ENCODE measurements at regions not wholly inside any gene's neighbourhood (a gene's known extent, or its start where the extent isn't known, plus 50 kb on each side); places are given as distances from the start of the nearest gene placed in this dataset.

DNA sequence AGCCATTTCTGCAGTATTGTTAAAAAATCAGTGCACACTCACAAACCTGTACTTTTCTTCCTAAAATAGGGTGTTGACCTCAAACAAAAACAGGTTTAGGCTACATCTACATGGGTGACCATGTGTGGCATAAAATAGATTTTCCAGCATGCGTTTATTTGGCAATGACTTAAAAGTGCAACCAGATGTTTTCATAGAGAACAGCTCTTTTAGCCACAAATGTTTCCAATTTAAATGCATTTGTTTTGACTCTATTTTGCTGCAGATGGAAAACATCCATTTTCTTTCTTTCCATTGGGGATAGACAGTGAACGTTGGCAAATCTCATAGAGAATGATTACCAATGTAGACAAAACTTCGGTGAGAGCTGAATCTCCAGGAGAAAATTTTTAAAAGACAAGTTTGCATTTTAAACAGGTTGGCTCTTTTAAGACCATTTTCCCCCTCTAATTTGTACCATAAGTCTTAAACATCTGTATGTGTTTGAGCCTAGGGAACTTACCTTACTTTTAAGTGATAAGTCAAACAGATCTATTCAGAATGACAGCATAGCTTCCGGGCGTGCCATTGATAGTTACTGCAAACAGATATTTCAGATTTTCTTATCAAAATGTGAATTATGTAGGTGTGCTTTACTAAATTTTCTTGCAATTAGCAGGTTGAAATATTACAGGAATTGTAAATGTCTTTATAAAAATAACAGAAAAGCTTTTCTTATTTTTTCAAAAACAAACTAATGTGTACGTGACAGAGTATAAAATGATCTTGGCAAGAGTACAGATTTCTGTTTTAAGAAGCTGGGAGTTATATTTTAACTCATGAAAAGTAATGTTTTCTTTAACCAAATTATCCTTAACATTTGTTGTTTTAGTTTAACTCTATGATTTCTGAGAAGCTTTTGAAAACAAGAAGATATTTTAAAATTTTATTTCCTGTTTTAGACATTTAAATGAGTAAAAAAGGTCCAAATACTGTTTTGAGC lies 144.9 kb downstream of the HGF start:
- no peak overlapping the region for H3K27ac ChIP-seq (ENCODE audit: low read depth, low read length)
- no peak overlapping the region for H4K91ac ChIP-seq (replicated peaks; ENCODE audit: insufficient read length, low read length)
- POLR2A ChIA-PET (ENCODE audit: partially characterized antibody) = no interaction called here
- no peak overlapping the region for H4K8ac ChIP-seq (ENCODE audit: extremely low read depth, insufficient read depth, low read length)
- no peaks in the 10 kb centered on the region for H3K27me3 ChIP-seq (replicated peaks in 1 of 4; ENCODE audit: control insufficient read depth in 3 of 4, extremely low read depth in 1 of 4, insufficient read depth in 3 of 4, low read length in 3 of 4)
- no peak overlapping the region for H3K18ac ChIP-seq (ENCODE audit: extremely low read depth, low read length)
- no peak overlapping the region for H3K4ac ChIP-seq (replicated peaks; ENCODE audit: insufficient read length, low read depth, low read length)
- no peaks in the 10 kb centered on the region for H4K20me1 ChIP-seq (replicated peaks in 1 of 2; ENCODE audit: control insufficient read depth in 1 of 2, insufficient read depth in 2 of 2, low read length in 2 of 2)
- no peak overlapping the region for H2BK12ac ChIP-seq (ENCODE audit: low read depth, low read length)
- no peak overlapping the region for H3K14ac ChIP-seq (ENCODE audit: insufficient read length)
- no peak overlapping the region for H3K23ac ChIP-seq (ENCODE audit: insufficient read length)
- DNase-seq (ENCODE audit: low read depth in 1 of 2, low spot score in 2 of 2) (no peak), FAIRE-seq (no peak)
- no peak overlapping the region for H3K56ac ChIP-seq (replicated peaks; ENCODE audit: insufficient read length, low read depth, low read length)
- WGBS, 2 experiments (ENCODE audit: extremely low coverage in 1 of 2, insufficient coverage in 1 of 2, insufficient read length in 1 of 2, insufficient replicate concordance in 2 of 2, low coverage in 1 of 2, low lambda C conversion rate in 2 of 2, missing lambda C conversion rate in 1 of 2) = 93% methylated on average over 6 of the region's 6 CpGs; no CpG with 5 or more reads in 1 of the 2 experiments
- TF ChIP-seq TCF12 (IDR thresholded peaks at IDR 0.05; ENCODE audit: low read depth, low read length) = no peak
- no peaks in the 10 kb centered on the region for H3K79me1 ChIP-seq (ENCODE audit: low read depth, low read length)
- H4K5ac ChIP-seq (ENCODE audit: insufficient read length, low read depth, low read length) = no peak overlapping the region
- H2AFZ ChIP-seq (ENCODE audit: low read length) = no peak overlapping the region
- H2BK15ac ChIP-seq (ENCODE audit: low read length) = no peak overlapping the region
- no peaks in the 10 kb centered on the region for H3K9me3 ChIP-seq (ENCODE audit: insufficient read depth in 2 of 2, low read depth in 1 of 2, low read length in 1 of 2)
- H3K79me2 ChIP-seq (ENCODE audit: control insufficient read depth in 1 of 2, insufficient read depth in 2 of 2, low read length in 2 of 2) = no peaks in the 10 kb centered on the region
- H3K9ac ChIP-seq (replicated peaks in 1 of 4; ENCODE audit: extremely low read depth in 1 of 4, low read depth in 3 of 4, low read length in 3 of 4) = no peak overlapping the region
- no peaks in the 10 kb centered on the region for H3K4me1 ChIP-seq (replicated peaks in 1 of 4; ENCODE audit: control insufficient read depth in 3 of 4, insufficient read depth in 4 of 4, low read length in 3 of 4)
- CTCF ChIA-PET (ENCODE audit: partially characterized antibody) = no interaction called here
- no peak overlapping the region for H2BK5ac ChIP-seq (ENCODE audit: low read depth, low read length)
- no peak overlapping the region for H2AK5ac ChIP-seq (ENCODE audit: low read depth, low read length)
- no peak overlapping the region for H3K4me2 ChIP-seq (ENCODE audit: insufficient read depth in 1 of 2, low read depth in 2 of 2, low read length in 2 of 2)
- H3K4me3 ChIP-seq (ENCODE audit: extremely low read depth in 1 of 4, insufficient read depth in 2 of 4, low read depth in 3 of 4, low read length in 4 of 4) = no peak overlapping the region
- no peaks in the 10 kb centered on the region for H3K23me2 ChIP-seq (ENCODE audit: low read depth, low read length)
- no peaks in the 10 kb centered on the region for H3K36me3 ChIP-seq (ENCODE audit: control insufficient read depth in 2 of 4, insufficient read depth in 4 of 4, low read length in 3 of 4)
- no peak overlapping the region for H2BK20ac ChIP-seq (ENCODE audit: low read length)
- H2BK120ac ChIP-seq (replicated peaks; ENCODE audit: low read depth, low read length) = no peak overlapping the region
